Esophagus muscularis mucosa (tissue), 3 donors: ENCODE measurements at regions not wholly inside any gene's neighbourhood (a gene's known extent, or its start where the extent isn't known, plus 50 kb on each side); places are given as distances from the start of the nearest gene placed in this dataset.

Experiments
- POLR2AphosphoS5 ChIP-seq, 2 donors: sonication (generic); formaldehyde crosslinking; IDR thresholded peaks; one replicate each; pipeline ENCODE4 v1.6.1; 2017; ENCODE audit warnings: antibody characterized with exemption in 2 of 2
- TF ChIP-seq, protein P1 (sequence below), 3 experiments: fragments of 200-600 bp in 2 of 3; fragments of 450-650 bp in 1 of 3; sonication (generic) in 2 of 3; IDR thresholded peaks; one replicate each; pipeline ENCODE4 v1.5.1; 2017 to 2019; ENCODE audit warnings: antibody characterized with exemption in 3 of 3, mild to moderate bottlenecking in 2 of 3, moderate library complexity in 1 of 3

DNA sequence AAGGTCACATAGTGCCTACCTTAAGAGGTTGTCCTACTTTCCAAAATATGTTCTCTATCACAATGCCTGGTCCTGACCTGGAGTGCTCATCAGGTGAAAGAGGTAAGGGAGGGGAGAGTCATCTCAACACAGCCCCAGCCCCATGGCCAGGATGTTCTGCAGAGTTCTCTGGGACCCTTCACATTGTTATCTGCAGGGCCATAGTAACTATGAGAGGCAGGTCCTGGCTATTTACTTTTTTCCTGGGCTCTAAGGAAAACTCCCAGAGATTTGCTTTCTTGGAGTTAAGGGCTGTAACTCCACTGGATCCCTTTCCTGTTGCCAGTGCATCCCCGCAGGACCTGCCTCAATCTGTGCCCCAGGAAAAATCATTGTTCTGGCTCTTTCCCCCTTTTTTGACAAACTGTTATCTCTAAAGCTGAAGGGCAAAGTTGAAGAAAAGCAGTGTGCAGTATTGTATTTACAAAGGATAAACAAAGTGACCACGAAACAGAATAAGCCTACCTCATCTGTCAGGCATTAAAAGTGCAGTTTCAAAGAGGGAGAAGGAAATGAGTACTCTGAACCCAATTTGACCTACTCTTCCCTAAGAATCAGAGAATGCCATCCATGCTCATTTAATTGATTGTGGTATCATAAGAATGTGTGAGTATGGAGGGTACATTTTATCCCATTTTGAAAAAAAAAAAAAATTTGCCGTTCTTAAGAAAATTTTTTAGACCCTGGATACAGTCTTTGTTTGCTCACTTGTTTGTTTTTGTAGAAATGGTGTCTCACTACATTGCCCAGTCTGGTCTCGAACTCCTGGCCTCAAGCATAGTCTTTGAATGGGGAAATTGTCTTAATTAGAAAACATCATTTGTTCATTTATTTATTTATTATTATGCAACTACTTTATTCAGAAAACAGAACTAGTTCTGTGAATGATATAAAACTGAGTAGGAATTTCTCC is 149.6 kb downstream of the RHOU start:
- TF ChIP-seq, protein P1, sequence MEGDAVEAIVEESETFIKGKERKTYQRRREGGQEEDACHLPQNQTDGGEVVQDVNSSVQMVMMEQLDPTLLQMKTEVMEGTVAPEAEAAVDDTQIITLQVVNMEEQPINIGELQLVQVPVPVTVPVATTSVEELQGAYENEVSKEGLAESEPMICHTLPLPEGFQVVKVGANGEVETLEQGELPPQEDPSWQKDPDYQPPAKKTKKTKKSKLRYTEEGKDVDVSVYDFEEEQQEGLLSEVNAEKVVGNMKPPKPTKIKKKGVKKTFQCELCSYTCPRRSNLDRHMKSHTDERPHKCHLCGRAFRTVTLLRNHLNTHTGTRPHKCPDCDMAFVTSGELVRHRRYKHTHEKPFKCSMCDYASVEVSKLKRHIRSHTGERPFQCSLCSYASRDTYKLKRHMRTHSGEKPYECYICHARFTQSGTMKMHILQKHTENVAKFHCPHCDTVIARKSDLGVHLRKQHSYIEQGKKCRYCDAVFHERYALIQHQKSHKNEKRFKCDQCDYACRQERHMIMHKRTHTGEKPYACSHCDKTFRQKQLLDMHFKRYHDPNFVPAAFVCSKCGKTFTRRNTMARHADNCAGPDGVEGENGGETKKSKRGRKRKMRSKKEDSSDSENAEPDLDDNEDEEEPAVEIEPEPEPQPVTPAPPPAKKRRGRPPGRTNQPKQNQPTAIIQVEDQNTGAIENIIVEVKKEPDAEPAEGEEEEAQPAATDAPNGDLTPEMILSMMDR (IDR thresholded peaks at IDR 0.05): no peak
- TF ChIP-seq POLR2AphosphoS5 (IDR thresholded peaks at IDR 0.05): no peak
